Inferior parietal cortex (tissue), 1 donor: ENCODE measurements at regions not wholly inside any gene's neighbourhood (a gene's known extent, or its start where the extent isn't known, plus 50 kb on each side); places are given as distances from the start of the nearest gene placed in this dataset.
A peak's percentile ranks its signal among the peaks of the same experiment; 100 is the strongest.
"Not testable (repeated sequence)": the region's sequence is repeated elsewhere in the genome, so short reads cannot be mapped to it uniquely, and the experiment has no call there.

Experiments used
- DNase-seq: peaks from one replicate; pipeline ENCODE4 v3.0.0-alpha.2; 2016; ENCODE audit errors: extremely low spot score

GRCh38 chr6:103326760-103327757 is 1532.7 kb downstream of the HACE1 start:
- peak; percentile 18 for DNase-seq

- DNase-seq: no peak
Observed at GRCh38 chr6:103313432-103313831, 1546.3 kb downstream of the HACE1 start.

- not testable (repeated sequence) for DNase-seq
Observed at GRCh38 chr6:103294376-103294775, 1565.3 kb downstream of the HACE1 start.

GRCh38 chr6:103284835-103285234 is 1574.9 kb downstream of the HACE1 start:
- DNase-seq: no peak

- no peak for DNase-seq
Observed at GRCh38 chr6:103280417-103280816, 1579.3 kb downstream of the HACE1 start.

GRCh38 chr6:103277936-103278335 is 1581.8 kb downstream of the HACE1 start:
- DNase-seq: peak; percentile 0

- DNase-seq: peak; percentile 25
Observed at GRCh38 chr6:103273048-103273447, 1586.7 kb downstream of the HACE1 start.

- no peak for DNase-seq
Observed at GRCh38 chr6:103269581-103269980, 1590.1 kb downstream of the HACE1 start.

- DNase-seq: no peak
Observed at GRCh38 chr6:103268335-103268734, 1591.4 kb downstream of the HACE1 start.

- no peak for DNase-seq
Observed at GRCh38 chr6:103264020-103264419, 1595.7 kb downstream of the HACE1 start.

- DNase-seq: no peak
Observed at GRCh38 chr6:103255132-103255531, 1604.6 kb downstream of the HACE1 start.

- DNase-seq: no peak
Observed at GRCh38 chr6:103236923-103237322, 1622.8 kb downstream of the HACE1 start.

GRCh38 chr6:103231181-103231580 is 1628.5 kb downstream of the HACE1 start:
- DNase-seq: no peak

- DNase-seq: no peak
Observed at GRCh38 chr6:103215847-103216246, 1643.9 kb downstream of the HACE1 start.

GRCh38 chr6:103210686-103211085 is 1649.0 kb downstream of the HACE1 start:
- no peak for DNase-seq

GRCh38 chr6:103198386-103198785 is 1661.3 kb downstream of the HACE1 start:
- no peak for DNase-seq

GRCh38 chr6:103193413-103193812 is 1666.3 kb downstream of the HACE1 start:
- DNase-seq: no peak

- DNase-seq: no peak
Observed at GRCh38 chr6:103191391-103192093, 1668.2 kb downstream of the HACE1 start.

- no peak for DNase-seq
Observed at GRCh38 chr6:103184776-103185175, 1674.9 kb downstream of the HACE1 start.

GRCh38 chr6:103183831-103184411 is 1675.8 kb downstream of the HACE1 start:
- no peak for DNase-seq

- DNase-seq: no peak
Observed at GRCh38 chr6:103178193-103178592, 1681.5 kb downstream of the HACE1 start.

- no peak for DNase-seq
Observed at GRCh38 chr6:103177791-103178190, 1681.9 kb downstream of the HACE1 start.
